Gastroesophageal sphincter (tissue), 3 donors: ENCODE measurements at regions not wholly inside any gene's neighbourhood (a gene's known extent, or its start where the extent isn't known, plus 50 kb on each side); places are given as distances from the start of the nearest gene placed in this dataset.

Source experiments
- CTCF ChIP-seq, 4 experiments: fragments of 200-600 bp in 2 of 4; fragments of 450-650 bp in 2 of 4; sonication (generic) in 1 of 4; IDR thresholded peaks; one replicate each; pipeline ENCODE4 v1.5.1; 2017 to 2019; ENCODE audit warnings: antibody characterized with exemption in 4 of 4, mild to moderate bottlenecking in 2 of 4, moderate library complexity in 2 of 4
- EP300 ChIP-seq: sonication (generic); formaldehyde crosslinking; IDR thresholded peaks from one replicate; pipeline ENCODE4 v1.6.1; 2017; ENCODE audit warnings: antibody characterized with exemption, mild to moderate bottlenecking
- POLR2A ChIP-seq, 2 donors: fragments of 450-650 bp; IDR thresholded peaks; one replicate each; pipeline ENCODE4 v1.6.1; 2017; ENCODE audit warnings: antibody characterized with exemption in 2 of 2, mild to moderate bottlenecking in 2 of 2, moderate library complexity in 1 of 2

GRCh38 chr14:104342435-104343293, 204.3 kb downstream of the KIF26A start:
- TF ChIP-seq POLR2A (IDR thresholded peaks at IDR 0.05) = no peak
- TF ChIP-seq CTCF (IDR thresholded peaks at IDR 0.05) = no peak
- TF ChIP-seq EP300 = no peak
